GDM1 (cell line): ENCODE measurements at regions not wholly inside any gene's neighbourhood (a gene's known extent, or its start where the extent isn't known, plus 50 kb on each side); places are given as distances from the start of the nearest gene placed in this dataset.

Experiments
- DNase-seq: peaks from one replicate; lab custom pipeline; 2025; lab: John Stamatoyannopoulos, UW

- no peak for DNase-seq
Observed at GRCh38 chr3:165903885-165904630, 66.8 kb upstream of the BCHE start.

- DNase-seq, result no peak
Observed at GRCh38 chr3:165899066-165899465, 61.8 kb upstream of the BCHE start.

DNA sequence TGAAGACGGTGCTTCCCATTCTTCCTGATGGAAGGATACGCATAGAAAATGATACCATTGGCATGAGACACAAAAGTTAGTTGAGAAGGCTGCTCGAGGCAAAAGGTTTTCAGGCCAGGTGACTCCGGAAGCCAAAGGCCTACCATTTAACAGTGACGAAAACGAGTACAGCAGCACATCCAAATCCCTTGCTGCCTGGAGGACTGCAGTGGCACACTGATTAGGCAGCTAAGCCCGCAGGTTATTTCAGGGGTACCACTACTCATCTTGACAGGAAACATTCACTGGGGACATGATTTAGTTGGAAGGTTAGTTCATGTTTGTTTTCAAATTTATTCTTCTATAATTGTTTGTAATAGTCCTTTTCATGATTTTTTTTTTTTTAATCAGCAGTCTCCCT is 59.9 kb upstream of the BCHE start:
- DNase-seq, result no peak

DNA sequence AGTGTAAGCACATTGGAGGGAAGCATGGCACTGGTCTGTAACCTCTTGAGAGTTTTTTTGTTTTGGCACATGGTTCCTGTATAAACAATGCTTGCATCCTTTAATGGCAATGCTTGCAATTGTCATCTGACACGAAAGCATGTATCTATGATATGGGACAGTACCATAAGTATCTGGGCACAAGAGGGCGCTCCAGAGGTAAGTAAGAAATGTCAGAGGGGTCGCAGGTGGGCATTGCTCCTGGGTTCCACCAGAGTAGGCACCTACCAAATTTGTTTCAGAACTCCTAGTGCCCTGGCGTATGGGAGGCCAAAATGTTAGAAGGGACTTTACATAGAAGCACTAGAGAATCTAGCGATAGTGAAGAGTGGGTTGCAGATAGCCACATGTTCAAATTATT is 58.7 kb upstream of the BCHE start:
- peak; percentile 8 for DNase-seq

DNA sequence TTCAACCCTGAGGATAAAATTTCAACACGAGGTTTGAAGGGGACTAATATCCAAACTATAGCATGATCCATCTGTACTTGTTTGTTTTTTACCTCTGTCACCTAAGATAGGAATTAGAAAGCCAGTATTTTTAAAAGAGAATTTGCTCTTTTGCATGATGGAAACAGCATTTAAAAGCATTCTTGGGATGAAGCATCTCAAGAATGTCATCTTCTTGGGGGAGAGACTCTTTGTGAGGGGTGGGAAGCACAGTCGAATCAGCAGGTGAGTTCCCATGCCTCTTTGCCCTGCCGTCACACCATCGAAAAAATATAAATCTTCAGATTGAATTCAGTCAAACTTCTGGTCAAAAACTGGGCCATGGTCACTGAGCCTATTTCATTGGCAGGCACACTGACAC is 55.3 kb upstream of the BCHE start:
- no peak for DNase-seq
